HG02943 (cell line): ENCODE measurements at regions not wholly inside any gene's neighbourhood (a gene's known extent, or its start where the extent isn't known, plus 50 kb on each side); places are given as distances from the start of the nearest gene placed in this dataset.

ENCODE experiments used
- ATAC-seq: cut with Tn5 transposase; IDR thresholded peaks from one replicate; pipeline ENCODE4 v1.9.1; 2021; ENCODE audit warnings: mild to moderate bottlenecking, low read depth, moderate library complexity; ENCODE audit not compliant: unreplicated experiment

- ATAC-seq: no peak
Observed at GRCh38 chr4:134298313-134298712, 96.7 kb upstream of the PABPC4L start.

GRCh38 chr4:134297765-134298164 is 96.2 kb upstream of the PABPC4L start:
- no peak for ATAC-seq

GRCh38 chr4:134282680-134283079 is 81.1 kb upstream of the PABPC4L start:
- no peak for ATAC-seq

GRCh38 chr4:134278675-134279074 is 77.1 kb upstream of the PABPC4L start:
- no peak for ATAC-seq

- no peak for ATAC-seq
Observed at GRCh38 chr4:134276476-134276875, 74.9 kb upstream of the PABPC4L start.

- ATAC-seq: no peak
Observed at GRCh38 chr4:134260126-134260525, 58.5 kb upstream of the PABPC4L start.
